Naive thymus-derived CD8-positive, alpha-beta T cell (primary cell): ENCODE measurements at regions not wholly inside any gene's neighbourhood (a gene's known extent, or its start where the extent isn't known, plus 50 kb on each side); places are given as distances from the start of the nearest gene placed in this dataset.

ENCODE experiments used
- ATAC-seq, 2 donors: fragments of 150-1000 bp; cut with Tn5 transposase in 1 of 2; sonication (Bioruptor Pico), chemical (Tn5 transposase) in 1 of 2; 1 replicate in 1 of 2; 2 replicates in 1 of 2; pipeline ENCODE4 v1.10.0; 2021; ENCODE audit warnings: mild to moderate bottlenecking in 2 of 2, moderate library complexity in 2 of 2
- POLR2A ChIA-PET: fragments of 350-600 bp; sonication (Branson Sonifier 250); formaldehyde crosslinking; loops from one replicate; lab custom pipeline; 2021; ENCODE audit warnings: antibody characterized with exemption; lab: Charles Lee
- DNase-seq, 10 donors: peaks; one replicate each; pipeline versions ENCODE4 v3.0.0 to v3.0.0-alpha.2; 2020 to 2022
- H3K27ac Mint-ChIP-seq, 10 donors: one replicate each; pipeline ENCODE4 v1.8.0; 2020 to 2022; ENCODE audit warnings: mild to moderate bottlenecking in 10 of 10, mixed read lengths in 10 of 10, moderate library complexity in 4 of 10, inconsistent platforms in 1 of 10
- H3K27me3 Mint-ChIP-seq, 5 donors: one replicate each; pipeline ENCODE4 v1.8.0; 2021 to 2022; ENCODE audit warnings: mixed read lengths in 5 of 5
- H3K36me3 Mint-ChIP-seq, 3 donors: one replicate each; pipeline ENCODE4 v1.8.0; 2020 to 2022; ENCODE audit warnings: mixed read lengths in 3 of 3, mild to moderate bottlenecking in 2 of 3, inconsistent platforms in 1 of 3
- H3K4me1 Mint-ChIP-seq, 4 donors: one replicate each; pipeline ENCODE4 v1.8.0; 2021 to 2022; ENCODE audit warnings: mixed read lengths in 4 of 4
- H3K4me3 Mint-ChIP-seq, 10 donors: one replicate each; pipeline ENCODE4 v1.8.0; 2020 to 2022; ENCODE audit warnings: mild to moderate bottlenecking in 10 of 10, mixed read lengths in 10 of 10, moderate library complexity in 6 of 10, inconsistent platforms in 1 of 10
- H3K9me3 Mint-ChIP-seq, 9 donors: one replicate each; pipeline ENCODE4 v1.8.0; 2020 to 2022; ENCODE audit warnings: mixed read lengths in 9 of 9, mild to moderate bottlenecking in 3 of 9, inconsistent platforms in 1 of 9, moderate library complexity in 1 of 9

GRCh38 chr6:80469977-80470376, 363.5 kb downstream of the BCKDHB start:
- no peak overlapping the region for H3K27ac Mint-ChIP-seq
- POLR2A ChIA-PET, result no interaction called here
- no peaks in the 10 kb centered on the region for H3K9me3 Mint-ChIP-seq
- ATAC-seq, result no peak
- H3K4me3 Mint-ChIP-seq, result no peak overlapping the region
- H3K36me3 Mint-ChIP-seq, result no peaks in the 10 kb centered on the region
- H3K27me3 Mint-ChIP-seq, result no peaks in the 10 kb centered on the region
- H3K4me1 Mint-ChIP-seq, result no peaks in the 10 kb centered on the region
- DNase-seq, result no peak

GRCh38 chr6:80468398-80468797, 361.9 kb downstream of the BCKDHB start:
- Mint-ChIP-seq H3K27ac (no peak overlapping the region), H3K36me3 (no peaks in the 10 kb centered on the region), H3K9me3 (no peaks in the 10 kb centered on the region), H3K4me3 (no peak overlapping the region), H3K27me3 (no peaks in the 10 kb centered on the region), H3K4me1 (no peaks in the 10 kb centered on the region)
- ATAC-seq (no peak), DNase-seq (no peak)
- POLR2A ChIA-PET, result no interaction called here

- DNase-seq (no peak), ATAC-seq (no peak)
- POLR2A ChIA-PET, result no interaction called here
- H3K36me3 Mint-ChIP-seq, result no peaks in the 10 kb centered on the region
- H3K4me3 Mint-ChIP-seq, result no peak overlapping the region
- no peak overlapping the region for H3K27ac Mint-ChIP-seq
- H3K27me3 Mint-ChIP-seq, result no peaks in the 10 kb centered on the region
- H3K9me3 Mint-ChIP-seq, result no peaks in the 10 kb centered on the region
- no peaks in the 10 kb centered on the region for H3K4me1 Mint-ChIP-seq
Observed at GRCh38 chr6:80467408-80467807, 360.9 kb downstream of the BCKDHB start.

- POLR2A ChIA-PET, result no interaction called here
- DNase-seq (no peak), ATAC-seq (no peak)
- Mint-ChIP-seq H3K9me3 (no peaks in the 10 kb centered on the region), H3K4me1 (no peaks in the 10 kb centered on the region), H3K27me3 (no peaks in the 10 kb centered on the region), H3K4me3 (no peak overlapping the region), H3K27ac (no peak overlapping the region), H3K36me3 (no peaks in the 10 kb centered on the region)
Observed at GRCh38 chr6:80466981-80467380, 360.5 kb downstream of the BCKDHB start.

- H3K9me3 Mint-ChIP-seq, result no peaks in the 10 kb centered on the region
- ATAC-seq (no peak), DNase-seq (no peak)
- no peak overlapping the region for H3K4me3 Mint-ChIP-seq
- POLR2A ChIA-PET, result no interaction called here
- no peaks in the 10 kb centered on the region for H3K36me3 Mint-ChIP-seq
- H3K4me1 Mint-ChIP-seq, result no peaks in the 10 kb centered on the region
- no peak overlapping the region for H3K27ac Mint-ChIP-seq
- H3K27me3 Mint-ChIP-seq, result no peaks in the 10 kb centered on the region
Observed at GRCh38 chr6:80465513-80465912, 359.0 kb downstream of the BCKDHB start.

- no peaks in the 10 kb centered on the region for H3K36me3 Mint-ChIP-seq
- H3K27ac Mint-ChIP-seq, result no peak overlapping the region
- no peaks in the 10 kb centered on the region for H3K4me1 Mint-ChIP-seq
- DNase-seq (no peak), ATAC-seq (no peak)
- POLR2A ChIA-PET, result no interaction called here
- no peaks in the 10 kb centered on the region for H3K27me3 Mint-ChIP-seq
- H3K4me3 Mint-ChIP-seq, result no peak overlapping the region
- no peaks in the 10 kb centered on the region for H3K9me3 Mint-ChIP-seq
Observed at GRCh38 chr6:80464901-80465300, 358.4 kb downstream of the BCKDHB start.

- POLR2A ChIA-PET, result no interaction called here
- no peaks in the 10 kb centered on the region for H3K9me3 Mint-ChIP-seq
- H3K27me3 Mint-ChIP-seq, result no peaks in the 10 kb centered on the region
- H3K36me3 Mint-ChIP-seq, result no peaks in the 10 kb centered on the region
- no peak overlapping the region for H3K27ac Mint-ChIP-seq
- no peak overlapping the region for H3K4me3 Mint-ChIP-seq
- H3K4me1 Mint-ChIP-seq, result no peaks in the 10 kb centered on the region
- no peak for DNase-seq
- ATAC-seq, result no peak
Observed at GRCh38 chr6:80463197-80463596, 356.7 kb downstream of the BCKDHB start.

GRCh38 chr6:80460257-80460865, 353.9 kb downstream of the BCKDHB start:
- no peak for ATAC-seq
- peaks cover under 1 to 5% (median 2%) of the 10 kb centered on the region in 3 donors for H3K36me3 Mint-ChIP-seq
- H3K4me1 Mint-ChIP-seq, result no peaks in the 10 kb centered on the region
- no peaks in the 10 kb centered on the region for H3K27me3 Mint-ChIP-seq
- H3K4me3 Mint-ChIP-seq, result no peak overlapping the region
- no peaks in the 10 kb centered on the region for H3K9me3 Mint-ChIP-seq
- POLR2A ChIA-PET, result no interaction called here
- no peak for DNase-seq
- no peak overlapping the region for H3K27ac Mint-ChIP-seq

- Mint-ChIP-seq H3K4me3 (no peak overlapping the region), H3K36me3 (peaks cover 3 to 8% (median 5%) of the 10 kb centered on the region in 3 donors), H3K27me3 (no peaks in the 10 kb centered on the region), H3K27ac (no peak overlapping the region), H3K9me3 (no peaks in the 10 kb centered on the region), H3K4me1 (peaks cover 0 to 2% (median under 1%) of the 10 kb centered on the region in 4 donors)
- DNase-seq (no peak), ATAC-seq (no peak)
- POLR2A ChIA-PET, result interaction anchor here (0.6 kb wide), 1 partner anchor 105 kb away, joined by 3 read pairs; no protein-coding TSS in a partner anchor
Observed at GRCh38 chr6:80457439-80457933, 351.0 kb downstream of the BCKDHB start.

- DNase-seq, result no peak
- H3K27me3 Mint-ChIP-seq, result no peaks in the 10 kb centered on the region
- H3K9me3 Mint-ChIP-seq, result no peaks in the 10 kb centered on the region
- no peak for ATAC-seq
- peaks cover 3 to 8% (median 5%) of the 10 kb centered on the region in 3 donors for H3K36me3 Mint-ChIP-seq
- no peak overlapping the region for H3K27ac Mint-ChIP-seq
- POLR2A ChIA-PET, result interaction anchor here (0.6 kb wide), 1 partner anchor 106 kb away, joined by 3 read pairs; no protein-coding TSS in a partner anchor
- H3K4me1 Mint-ChIP-seq, result peaks cover 0 to 2% (median under 1%) of the 10 kb centered on the region in 4 donors
- H3K4me3 Mint-ChIP-seq, result no peak overlapping the region
Observed at GRCh38 chr6:80456724-80457438, 350.4 kb downstream of the BCKDHB start.

GRCh38 chr6:80454661-80455365, 348.3 kb downstream of the BCKDHB start:
- Mint-ChIP-seq H3K27ac (no peak overlapping the region), H3K27me3 (no peaks in the 10 kb centered on the region), H3K9me3 (no peaks in the 10 kb centered on the region), H3K4me3 (no peak overlapping the region), H3K36me3 (peaks cover 3 to 8% (median 5%) of the 10 kb centered on the region in 3 donors), H3K4me1 (peaks cover 0 to 2% (median under 1%) of the 10 kb centered on the region in 4 donors)
- POLR2A ChIA-PET, result no interaction called here
- no peak for ATAC-seq
- no peak for DNase-seq

GRCh38 chr6:80454197-80454596, 347.7 kb downstream of the BCKDHB start:
- ATAC-seq, result no peak
- DNase-seq, result no peak
- no peaks in the 10 kb centered on the region for H3K27me3 Mint-ChIP-seq
- H3K27ac Mint-ChIP-seq, result no peak overlapping the region
- peaks cover 0 to 2% (median under 1%) of the 10 kb centered on the region in 4 donors for H3K4me1 Mint-ChIP-seq
- no peak overlapping the region for H3K4me3 Mint-ChIP-seq
- POLR2A ChIA-PET, result no interaction called here
- no peaks in the 10 kb centered on the region for H3K9me3 Mint-ChIP-seq
- H3K36me3 Mint-ChIP-seq, result peaks cover 3 to 8% (median 5%) of the 10 kb centered on the region in 3 donors

- H3K27me3 Mint-ChIP-seq, result no peaks in the 10 kb centered on the region
- POLR2A ChIA-PET, result no interaction called here
- H3K9me3 Mint-ChIP-seq, result no peaks in the 10 kb centered on the region
- DNase-seq (no peak), ATAC-seq (no peak)
- no peak overlapping the region for H3K27ac Mint-ChIP-seq
- H3K4me3 Mint-ChIP-seq, result no peak overlapping the region
- peaks cover 0 to 2% (median under 1%) of the 10 kb centered on the region in 4 donors for H3K4me1 Mint-ChIP-seq
- peaks cover 0 to 4% (median 0%) of the 10 kb centered on the region in 3 donors for H3K36me3 Mint-ChIP-seq
Observed at GRCh38 chr6:80449726-80450125, 343.3 kb downstream of the BCKDHB start.
